ENCODE measurements at regions not wholly inside any gene's neighbourhood (a gene's known extent, or its start where the extent isn't known, plus 50 kb on each side); places are given as distances from the start of the nearest gene placed in this dataset.

DNA sequence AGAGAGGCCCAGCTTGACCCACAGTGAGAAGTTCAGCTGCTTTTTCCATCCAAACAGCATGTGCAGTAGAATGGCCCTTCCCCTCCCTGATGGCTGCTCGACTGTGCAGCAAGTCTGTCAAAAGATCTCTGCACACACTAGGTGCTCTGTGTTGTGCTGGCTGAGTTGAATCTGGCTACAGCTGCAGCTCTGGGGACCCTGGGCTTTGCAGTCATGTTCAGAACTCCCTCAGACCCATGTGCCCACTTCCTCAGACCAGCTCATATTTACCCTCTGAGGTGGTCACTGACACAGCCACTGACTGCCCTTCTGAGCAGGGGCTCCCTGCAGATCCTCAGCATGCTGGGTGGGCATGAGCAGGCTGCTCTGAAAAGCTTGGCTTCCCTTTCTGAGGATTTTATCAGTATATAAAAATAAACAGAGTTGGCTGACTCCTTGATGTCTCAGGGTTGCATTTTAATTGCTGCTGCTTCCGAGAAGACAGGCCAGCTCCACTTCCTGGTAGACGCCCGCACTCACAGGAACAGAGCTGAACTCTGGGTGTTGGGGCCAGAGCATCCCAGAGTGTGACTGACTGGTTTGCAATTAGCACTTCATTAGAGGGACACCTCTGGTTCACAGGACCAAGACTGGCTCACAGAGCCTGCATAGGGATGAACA lies 507.9 kb downstream of the RPS24 start:
- Mint-ChIP-seq H3K4me3 (ENCODE audit: unreplicated experiment) (no peak overlapping the region), H3K4me1 (ENCODE audit: unreplicated experiment) (no peaks in the 10 kb centered on the region), H3K36me3 (ENCODE audit: low read depth, unreplicated experiment) (no peaks in the 10 kb centered on the region), H3K27ac (ENCODE audit: unreplicated experiment) (no peak overlapping the region), H3K9me3 (ENCODE audit: unreplicated experiment) (no peaks in the 10 kb centered on the region), H3K27me3 (ENCODE audit: unreplicated experiment) (no peaks in the 10 kb centered on the region)
- DNase-seq (ENCODE audit: low spot score) = no peak
- TF ChIP-seq, protein P1, sequence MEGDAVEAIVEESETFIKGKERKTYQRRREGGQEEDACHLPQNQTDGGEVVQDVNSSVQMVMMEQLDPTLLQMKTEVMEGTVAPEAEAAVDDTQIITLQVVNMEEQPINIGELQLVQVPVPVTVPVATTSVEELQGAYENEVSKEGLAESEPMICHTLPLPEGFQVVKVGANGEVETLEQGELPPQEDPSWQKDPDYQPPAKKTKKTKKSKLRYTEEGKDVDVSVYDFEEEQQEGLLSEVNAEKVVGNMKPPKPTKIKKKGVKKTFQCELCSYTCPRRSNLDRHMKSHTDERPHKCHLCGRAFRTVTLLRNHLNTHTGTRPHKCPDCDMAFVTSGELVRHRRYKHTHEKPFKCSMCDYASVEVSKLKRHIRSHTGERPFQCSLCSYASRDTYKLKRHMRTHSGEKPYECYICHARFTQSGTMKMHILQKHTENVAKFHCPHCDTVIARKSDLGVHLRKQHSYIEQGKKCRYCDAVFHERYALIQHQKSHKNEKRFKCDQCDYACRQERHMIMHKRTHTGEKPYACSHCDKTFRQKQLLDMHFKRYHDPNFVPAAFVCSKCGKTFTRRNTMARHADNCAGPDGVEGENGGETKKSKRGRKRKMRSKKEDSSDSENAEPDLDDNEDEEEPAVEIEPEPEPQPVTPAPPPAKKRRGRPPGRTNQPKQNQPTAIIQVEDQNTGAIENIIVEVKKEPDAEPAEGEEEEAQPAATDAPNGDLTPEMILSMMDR (IDR thresholded peaks at IDR 0.05; ENCODE audit: unreplicated experiment) = no peak

DNA sequence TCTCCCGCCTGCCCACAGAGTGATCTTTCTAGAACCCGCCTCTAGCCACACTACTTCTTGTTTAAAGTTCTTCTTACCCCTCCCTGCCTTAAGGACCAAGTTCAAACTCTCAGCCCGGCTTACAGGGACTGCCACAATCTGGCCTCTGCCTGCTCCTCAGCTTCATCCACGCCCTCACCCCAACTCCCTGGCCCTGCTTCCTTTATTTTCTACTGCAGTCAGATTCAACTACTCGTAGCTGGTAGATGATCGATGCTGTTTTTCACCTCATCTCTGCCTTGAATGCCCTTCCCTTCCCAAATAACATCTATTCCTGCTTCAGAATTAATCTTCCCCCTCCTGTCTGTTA lies 508.5 kb downstream of the RPS24 start:
- no peaks in the 10 kb centered on the region for H3K27me3 Mint-ChIP-seq (ENCODE audit: unreplicated experiment)
- H3K27ac Mint-ChIP-seq (ENCODE audit: unreplicated experiment) = peak overlapping the region; percentile 70

DNA sequence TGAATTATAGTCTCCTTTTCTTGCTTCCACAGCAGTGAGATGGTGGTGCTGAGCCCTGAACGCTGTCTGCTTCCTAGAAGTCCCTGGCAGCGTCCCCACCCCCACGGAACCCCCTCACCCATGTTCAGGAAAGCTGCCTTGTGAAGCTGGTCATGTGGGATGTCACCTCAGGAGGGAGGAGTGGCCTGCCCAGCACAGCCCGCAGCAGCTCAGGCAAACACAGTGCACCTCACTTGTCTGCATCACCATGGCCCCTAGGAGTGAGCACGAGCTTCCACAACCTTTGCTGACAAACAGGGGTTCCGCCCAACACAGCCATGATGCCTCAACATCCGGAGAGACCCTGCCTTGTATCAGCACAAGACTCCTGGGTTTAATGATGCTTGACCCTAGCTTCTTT lies 508.9 kb downstream of the RPS24 start:
- Mint-ChIP-seq H3K9me3 (ENCODE audit: unreplicated experiment) (no peaks in the 10 kb centered on the region), H3K36me3 (ENCODE audit: low read depth, unreplicated experiment) (no peaks in the 10 kb centered on the region), H3K27ac (ENCODE audit: unreplicated experiment) (no peak overlapping the region), H3K4me1 (ENCODE audit: unreplicated experiment) (no peaks in the 10 kb centered on the region), H3K27me3 (ENCODE audit: unreplicated experiment) (no peaks in the 10 kb centered on the region), H3K4me3 (ENCODE audit: unreplicated experiment) (no peak overlapping the region)
- TF ChIP-seq, protein P1 (IDR thresholded peaks at IDR 0.05; ENCODE audit: unreplicated experiment) = no peak
- no peak for DNase-seq (ENCODE audit: low spot score)

More for the DNA sequence above, 508.5 kb downstream of the RPS24 start:
- Mint-ChIP-seq H3K9me3 (ENCODE audit: unreplicated experiment) (no peaks in the 10 kb centered on the region), H3K4me3 (ENCODE audit: unreplicated experiment) (no peak overlapping the region), H3K4me1 (ENCODE audit: unreplicated experiment) (no peaks in the 10 kb centered on the region), H3K36me3 (ENCODE audit: low read depth, unreplicated experiment) (no peaks in the 10 kb centered on the region)
- TF ChIP-seq, protein P1 (IDR thresholded peaks at IDR 0.05; ENCODE audit: unreplicated experiment) = no peak
- no peak for DNase-seq (ENCODE audit: low spot score)

DNA sequence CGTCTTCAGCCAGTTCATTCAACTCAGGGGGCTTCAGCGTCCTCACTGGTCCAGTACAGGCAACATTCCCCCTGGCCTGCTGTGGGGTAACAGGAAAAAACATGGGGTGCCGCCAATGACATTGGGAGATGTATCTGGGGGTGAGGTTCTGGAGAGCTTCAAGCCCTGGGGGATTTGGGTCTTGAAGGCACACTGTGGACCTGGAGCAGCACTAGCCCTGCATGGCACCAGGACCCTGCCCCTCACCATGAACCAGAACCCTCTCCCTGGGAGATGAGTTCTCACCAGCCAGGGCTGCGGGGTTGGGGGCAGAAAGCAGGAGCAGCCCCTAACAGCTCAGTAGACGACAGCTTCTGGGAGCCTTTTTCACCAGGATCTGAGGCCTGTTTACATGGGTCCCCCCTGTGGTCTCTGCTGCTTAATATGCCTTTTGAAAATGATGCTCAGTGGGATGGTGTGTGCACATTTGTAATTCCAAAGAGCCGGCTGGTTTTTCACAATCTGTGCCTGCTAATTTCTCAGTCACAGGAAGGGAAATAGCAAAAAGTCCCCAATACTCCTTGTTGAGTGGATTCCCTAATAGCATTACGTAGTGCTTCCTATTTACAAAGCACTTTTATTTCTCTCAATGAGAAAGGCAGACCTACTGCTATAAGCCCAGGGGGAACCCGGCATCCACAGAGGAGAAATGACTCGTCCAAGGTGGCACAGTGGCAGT lies 509.5 kb downstream of the RPS24 start:
- Mint-ChIP-seq H3K27me3 (ENCODE audit: unreplicated experiment) (no peaks in the 10 kb centered on the region), H3K9me3 (ENCODE audit: unreplicated experiment) (no peaks in the 10 kb centered on the region), H3K4me3 (ENCODE audit: unreplicated experiment) (no peak overlapping the region), H3K4me1 (ENCODE audit: unreplicated experiment) (peaks cover 4% of the 10 kb centered on the region), H3K27ac (ENCODE audit: unreplicated experiment) (no peak overlapping the region), H3K36me3 (ENCODE audit: low read depth, unreplicated experiment) (peaks cover 4% of the 10 kb centered on the region)
- TF ChIP-seq, protein P1 (IDR thresholded peaks at IDR 0.05; ENCODE audit: unreplicated experiment) = no peak
- no peak for DNase-seq (ENCODE audit: low spot score)

DNA sequence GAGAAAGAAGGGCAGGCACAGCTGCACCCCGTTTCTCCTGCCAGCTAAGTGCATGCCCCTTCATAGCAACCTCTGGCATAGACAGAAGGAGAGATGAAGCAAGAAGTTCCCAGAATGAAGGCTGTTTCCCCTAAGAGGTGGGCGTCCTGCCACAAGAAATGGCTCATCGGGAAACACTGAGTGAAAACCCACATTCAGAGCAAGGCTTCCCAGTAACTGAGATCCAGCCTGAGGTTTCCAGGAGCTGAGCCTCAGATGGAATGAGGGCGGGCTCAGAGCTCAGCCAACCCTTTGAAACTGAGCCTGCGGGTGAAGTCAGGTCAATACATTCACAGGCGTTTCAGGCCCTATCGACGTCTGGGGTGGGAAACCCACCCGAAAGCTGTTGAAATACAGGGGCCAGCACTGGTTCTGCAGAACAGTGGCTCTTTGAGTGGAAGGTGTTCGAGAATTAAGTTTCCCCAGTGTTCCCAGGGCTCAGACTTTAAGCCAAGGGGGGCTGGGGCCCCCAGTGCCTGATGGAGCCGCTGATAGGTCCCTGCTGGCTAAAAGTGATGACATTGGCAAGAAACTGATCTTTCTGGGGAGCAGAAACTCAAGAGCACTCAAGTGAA lies 510.2 kb downstream of the RPS24 start:
- Mint-ChIP-seq H3K4me3 (ENCODE audit: unreplicated experiment) (no peak overlapping the region), H3K27me3 (ENCODE audit: unreplicated experiment) (no peaks in the 10 kb centered on the region), H3K27ac (ENCODE audit: unreplicated experiment) (no peak overlapping the region), H3K4me1 (ENCODE audit: unreplicated experiment) (peaks cover 6% of the 10 kb centered on the region), H3K36me3 (ENCODE audit: low read depth, unreplicated experiment) (peaks cover 9% of the 10 kb centered on the region), H3K9me3 (ENCODE audit: unreplicated experiment) (no peaks in the 10 kb centered on the region)
- no peak for DNase-seq (ENCODE audit: low spot score)
- TF ChIP-seq, protein P1 (IDR thresholded peaks at IDR 0.05; ENCODE audit: unreplicated experiment) = no peak
